ENCODE measurements at regions not wholly inside any gene's neighbourhood (a gene's known extent, or its start where the extent isn't known, plus 50 kb on each side); places are given as distances from the start of the nearest gene placed in this dataset.

DNA sequence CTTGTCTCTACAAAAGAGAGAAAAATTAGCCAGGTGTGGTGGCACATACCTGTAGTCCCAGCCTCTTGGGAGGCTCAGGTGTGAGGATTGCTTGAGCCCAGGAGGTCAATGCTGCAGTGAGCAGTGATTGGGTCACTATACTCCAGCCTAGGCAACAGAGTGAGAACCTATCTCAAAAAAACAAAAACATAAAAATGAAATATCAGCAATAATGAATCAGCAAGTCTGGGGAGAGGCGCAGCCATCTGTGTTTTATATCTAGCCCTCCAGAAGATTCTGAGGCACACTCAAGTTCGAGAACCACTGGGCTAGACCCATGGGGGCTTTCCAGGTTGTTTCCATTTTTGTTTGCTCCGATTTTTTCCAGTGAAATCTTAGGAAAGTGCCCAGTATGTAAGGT lies 88.1 kb upstream of the BCL6 start:
- Mint-ChIP-seq H3K27ac (no peak overlapping the region), H3K27me3 (ENCODE audit: low read depth) (peaks cover 4% of the 10 kb centered on the region), H3K9me3 (peaks cover 12% of the 10 kb centered on the region), H3K36me3 (ENCODE audit: low read depth) (no peaks in the 10 kb centered on the region), H3K4me1 (peaks cover 26% of the 10 kb centered on the region), H3K4me3 (no peak overlapping the region)
- TF ChIP-seq, protein P1, sequence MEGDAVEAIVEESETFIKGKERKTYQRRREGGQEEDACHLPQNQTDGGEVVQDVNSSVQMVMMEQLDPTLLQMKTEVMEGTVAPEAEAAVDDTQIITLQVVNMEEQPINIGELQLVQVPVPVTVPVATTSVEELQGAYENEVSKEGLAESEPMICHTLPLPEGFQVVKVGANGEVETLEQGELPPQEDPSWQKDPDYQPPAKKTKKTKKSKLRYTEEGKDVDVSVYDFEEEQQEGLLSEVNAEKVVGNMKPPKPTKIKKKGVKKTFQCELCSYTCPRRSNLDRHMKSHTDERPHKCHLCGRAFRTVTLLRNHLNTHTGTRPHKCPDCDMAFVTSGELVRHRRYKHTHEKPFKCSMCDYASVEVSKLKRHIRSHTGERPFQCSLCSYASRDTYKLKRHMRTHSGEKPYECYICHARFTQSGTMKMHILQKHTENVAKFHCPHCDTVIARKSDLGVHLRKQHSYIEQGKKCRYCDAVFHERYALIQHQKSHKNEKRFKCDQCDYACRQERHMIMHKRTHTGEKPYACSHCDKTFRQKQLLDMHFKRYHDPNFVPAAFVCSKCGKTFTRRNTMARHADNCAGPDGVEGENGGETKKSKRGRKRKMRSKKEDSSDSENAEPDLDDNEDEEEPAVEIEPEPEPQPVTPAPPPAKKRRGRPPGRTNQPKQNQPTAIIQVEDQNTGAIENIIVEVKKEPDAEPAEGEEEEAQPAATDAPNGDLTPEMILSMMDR (IDR thresholded peaks at IDR 0.05; ENCODE audit: unreplicated experiment in 3 of 3) = no peak

DNA sequence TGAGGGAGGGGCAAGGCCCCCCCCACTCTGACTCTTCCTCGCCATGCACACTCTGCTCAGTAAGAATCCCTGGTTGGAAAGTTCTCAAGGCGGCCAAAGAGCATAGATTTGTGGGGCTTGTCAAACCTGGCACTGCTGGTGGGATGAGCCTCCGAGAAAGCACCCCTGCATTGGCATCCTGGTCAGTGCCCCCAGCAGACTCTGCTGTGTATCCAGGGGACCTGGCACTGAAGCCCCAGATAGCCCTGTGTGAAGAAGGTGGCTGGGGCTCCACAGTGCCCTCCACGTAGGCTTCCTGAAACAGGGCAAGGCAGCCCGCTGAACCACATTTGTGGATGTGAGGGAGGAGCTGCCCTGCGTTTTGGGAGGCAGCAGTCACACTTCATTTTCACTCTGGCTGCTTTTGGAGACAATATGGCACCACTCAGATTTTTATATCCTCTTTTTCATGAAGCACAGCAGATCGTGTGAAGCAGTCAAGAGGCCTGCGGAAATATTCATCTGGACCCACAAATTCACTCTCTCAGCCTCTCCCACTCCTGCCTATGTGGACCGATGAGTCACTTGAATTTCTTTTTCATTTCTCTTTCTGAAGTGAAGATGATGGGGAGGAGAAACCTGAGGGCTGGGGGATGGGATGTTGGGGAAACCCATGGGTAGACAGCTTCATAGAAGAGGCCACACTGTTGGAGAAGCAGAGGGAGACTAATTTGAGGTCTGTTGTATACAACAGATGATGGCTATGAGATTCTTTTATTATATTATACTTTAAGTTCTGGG lies 88.7 kb upstream of the BCL6 start:
- peaks cover 12% of the 10 kb centered on the region for H3K9me3 Mint-ChIP-seq
- peaks cover 4% of the 10 kb centered on the region for H3K27me3 Mint-ChIP-seq (ENCODE audit: low read depth)
- H3K4me1 Mint-ChIP-seq = peaks cover 27% of the 10 kb centered on the region
- H3K27ac Mint-ChIP-seq = no peak overlapping the region
- TF ChIP-seq, protein P1 (IDR thresholded peaks at IDR 0.05; ENCODE audit: unreplicated experiment in 3 of 3) = no peak
- no peaks in the 10 kb centered on the region for H3K36me3 Mint-ChIP-seq (ENCODE audit: low read depth)
- H3K4me3 Mint-ChIP-seq = no peak overlapping the region

GRCh38 chr3:187836823-187837770 lies 91.8 kb upstream of the BCL6 start:
- H3K9me3 Mint-ChIP-seq = peaks cover 12% of the 10 kb centered on the region
- TF ChIP-seq, protein P1 (IDR thresholded peaks at IDR 0.05; ENCODE audit: unreplicated experiment in 3 of 3) = no peak
- no peak overlapping the region for H3K27ac Mint-ChIP-seq
- no peak overlapping the region for H3K4me3 Mint-ChIP-seq
- peaks cover 20% of the 10 kb centered on the region for H3K4me1 Mint-ChIP-seq
- no peaks in the 10 kb centered on the region for H3K36me3 Mint-ChIP-seq (ENCODE audit: low read depth)
- H3K27me3 Mint-ChIP-seq (ENCODE audit: low read depth) = no peaks in the 10 kb centered on the region

DNA sequence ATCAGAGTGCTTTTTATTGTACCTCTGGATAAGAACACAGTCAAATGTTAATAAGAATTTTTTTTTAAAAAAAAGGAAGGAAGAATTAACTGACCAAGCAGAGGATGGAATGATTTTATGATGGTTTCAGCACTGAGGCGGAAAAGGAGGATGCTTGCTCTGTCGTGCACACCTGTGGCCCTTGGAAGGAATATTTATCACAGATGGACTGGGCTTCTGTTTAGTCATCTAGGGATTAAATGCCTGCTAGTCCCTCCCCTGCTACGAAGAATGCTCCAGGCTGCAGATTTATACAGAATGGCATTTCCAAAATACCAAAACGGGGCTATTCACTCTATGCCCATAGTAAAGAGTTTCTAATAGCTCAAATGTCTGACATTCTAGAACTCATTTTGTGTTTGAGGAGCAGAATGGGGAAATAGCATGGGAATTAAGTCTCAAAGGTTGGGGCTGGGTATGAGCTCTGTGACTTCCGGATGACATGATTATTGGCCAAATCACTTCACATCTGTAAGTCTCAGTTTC lies 92.8 kb upstream of the BCL6 start:
- Mint-ChIP-seq H3K27me3 (ENCODE audit: low read depth) (no peaks in the 10 kb centered on the region), H3K9me3 (peaks cover 12% of the 10 kb centered on the region), H3K27ac (no peak overlapping the region), H3K36me3 (ENCODE audit: low read depth) (no peaks in the 10 kb centered on the region), H3K4me3 (no peak overlapping the region), H3K4me1 (peaks cover 20% of the 10 kb centered on the region)
- TF ChIP-seq, protein P1 (IDR thresholded peaks at IDR 0.05; ENCODE audit: unreplicated experiment in 3 of 3) = no peak

GRCh38 chr3:187839422-187839821 lies 94.2 kb upstream of the BCL6 start:
- Mint-ChIP-seq H3K9me3 (peaks cover 11% of the 10 kb centered on the region), H3K4me1 (peaks cover 20% of the 10 kb centered on the region), H3K27me3 (ENCODE audit: low read depth) (no peaks in the 10 kb centered on the region), H3K4me3 (no peak overlapping the region), H3K36me3 (ENCODE audit: low read depth) (no peaks in the 10 kb centered on the region), H3K27ac (no peak overlapping the region)
- TF ChIP-seq, protein P1 (IDR thresholded peaks at IDR 0.05; ENCODE audit: unreplicated experiment in 3 of 3) = no peak

Data from nephron (organoid).